ENCODE measurements at regions not wholly inside any gene's neighbourhood (a gene's known extent, or its start where the extent isn't known, plus 50 kb on each side); places are given as distances from the start of the nearest gene placed in this dataset.

DNA sequence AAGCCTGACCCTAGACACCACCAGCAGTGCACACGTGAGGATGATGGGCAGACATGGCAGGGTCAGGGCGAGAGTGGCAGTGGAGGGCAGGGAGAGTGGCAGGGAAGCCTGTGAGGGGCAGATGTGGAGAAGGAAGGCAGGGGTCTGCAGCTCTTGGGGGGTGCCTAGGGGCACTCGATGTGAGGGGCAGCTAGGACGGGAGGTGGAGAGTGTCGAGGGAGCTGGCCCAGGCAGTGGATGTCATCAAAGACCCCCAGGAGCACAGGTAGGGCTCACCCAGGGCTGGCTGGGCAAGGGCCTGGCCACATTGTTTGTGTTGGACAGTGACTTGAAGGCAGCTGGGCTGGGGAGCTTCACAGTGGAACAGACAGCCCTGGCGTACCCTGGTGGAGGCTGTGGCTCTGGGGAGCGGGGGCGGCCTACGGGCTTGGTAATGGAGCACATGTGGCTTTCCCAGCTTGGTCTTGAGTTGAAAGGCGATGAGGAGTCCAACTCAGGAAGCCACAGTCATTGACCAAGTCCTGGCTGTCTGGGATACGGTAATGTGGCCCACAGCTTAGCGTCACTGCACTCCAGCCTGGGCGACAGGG, 87.1 kb downstream of the RTP5 start:
- intact Hi-C loops (cut with micrococcal nuclease; ENCODE audit: unreplicated experiment) = no loop called here
- Histone ChIP-seq H3K4me2 (ENCODE audit: low read length) (no peak overlapping the region), H4K20me1 (ENCODE audit: insufficient read depth, low read length) (no peaks in the 10 kb centered on the region), H3K9me3 (ENCODE audit: low read length) (no peaks in the 10 kb centered on the region), H3K36me3 (ENCODE audit: insufficient read depth, low read length) (no peaks in the 10 kb centered on the region), H3K27ac (ENCODE audit: low read depth, low read length, poor library complexity, severe bottlenecking) (no peak overlapping the region), H2AFZ (ENCODE audit: low read length) (no peak overlapping the region), H3K79me2 (ENCODE audit: insufficient read depth, low read depth, low read length) (no peaks in the 10 kb centered on the region), H3K4me3 (ENCODE audit: low read depth, low read length, poor library complexity, severe bottlenecking) (no peak overlapping the region), H3K9me2 (ENCODE audit: insufficient read depth, low read length) (no peaks in the 10 kb centered on the region), H3K4me1 (ENCODE audit: insufficient read depth, low read length, poor library complexity, severe bottlenecking) (peaks cover 7% of the 10 kb centered on the region)
- no peak for TF ChIP-seq EZH2phosphoT487 (IDR thresholded peaks at IDR 0.05; ENCODE audit: borderline replicate concordance, low read depth, low read length)
- TF ChIP-seq, protein P1, sequence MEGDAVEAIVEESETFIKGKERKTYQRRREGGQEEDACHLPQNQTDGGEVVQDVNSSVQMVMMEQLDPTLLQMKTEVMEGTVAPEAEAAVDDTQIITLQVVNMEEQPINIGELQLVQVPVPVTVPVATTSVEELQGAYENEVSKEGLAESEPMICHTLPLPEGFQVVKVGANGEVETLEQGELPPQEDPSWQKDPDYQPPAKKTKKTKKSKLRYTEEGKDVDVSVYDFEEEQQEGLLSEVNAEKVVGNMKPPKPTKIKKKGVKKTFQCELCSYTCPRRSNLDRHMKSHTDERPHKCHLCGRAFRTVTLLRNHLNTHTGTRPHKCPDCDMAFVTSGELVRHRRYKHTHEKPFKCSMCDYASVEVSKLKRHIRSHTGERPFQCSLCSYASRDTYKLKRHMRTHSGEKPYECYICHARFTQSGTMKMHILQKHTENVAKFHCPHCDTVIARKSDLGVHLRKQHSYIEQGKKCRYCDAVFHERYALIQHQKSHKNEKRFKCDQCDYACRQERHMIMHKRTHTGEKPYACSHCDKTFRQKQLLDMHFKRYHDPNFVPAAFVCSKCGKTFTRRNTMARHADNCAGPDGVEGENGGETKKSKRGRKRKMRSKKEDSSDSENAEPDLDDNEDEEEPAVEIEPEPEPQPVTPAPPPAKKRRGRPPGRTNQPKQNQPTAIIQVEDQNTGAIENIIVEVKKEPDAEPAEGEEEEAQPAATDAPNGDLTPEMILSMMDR (conservative IDR thresholded peaks at IDR 0.05; ENCODE audit: low read length) = no peak
- no peak for DNase-seq (ENCODE audit: low spot score)
- ChIA-PET CTCF (ENCODE audit: unreplicated experiment) (no interaction called here), POLR2A (no interaction called here)
- BruUV-seq (replicated peaks) = no TSS peak

DNA sequence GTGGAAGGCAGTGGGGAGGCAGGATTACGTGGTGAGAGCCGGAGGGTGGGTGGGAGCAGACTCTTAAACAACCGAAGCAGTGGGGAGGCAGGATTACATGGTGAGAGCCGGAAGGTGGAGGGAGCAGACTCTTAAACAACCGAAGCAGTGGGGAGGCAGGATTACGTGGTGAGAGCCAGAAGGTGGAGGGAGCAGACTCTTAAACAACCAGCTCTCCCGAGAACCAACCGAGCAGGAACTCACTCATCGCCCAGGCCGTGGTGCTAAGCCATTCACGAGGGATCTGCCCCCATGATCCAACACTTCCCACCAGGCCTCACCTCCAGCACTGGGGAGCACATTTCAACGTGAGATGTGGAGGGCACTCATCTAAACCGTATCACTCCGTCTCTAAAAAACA, 87.7 kb downstream of the RTP5 start:
- Histone ChIP-seq H3K9me3 (ENCODE audit: low read length) (no peaks in the 10 kb centered on the region), H3K4me1 (ENCODE audit: insufficient read depth, low read length, poor library complexity, severe bottlenecking) (peaks cover 13% of the 10 kb centered on the region), H3K79me2 (ENCODE audit: insufficient read depth, low read depth, low read length) (no peaks in the 10 kb centered on the region), H3K4me3 (ENCODE audit: low read depth, low read length, poor library complexity, severe bottlenecking) (no peak overlapping the region), H3K27ac (ENCODE audit: low read depth, low read length, poor library complexity, severe bottlenecking) (no peak overlapping the region), H4K20me1 (ENCODE audit: insufficient read depth, low read length) (no peaks in the 10 kb centered on the region), H3K36me3 (ENCODE audit: insufficient read depth, low read length) (no peaks in the 10 kb centered on the region), H2AFZ (ENCODE audit: low read length) (no peak overlapping the region), H3K9me2 (ENCODE audit: insufficient read depth, low read length) (no peaks in the 10 kb centered on the region), H3K4me2 (ENCODE audit: low read length) (no peak overlapping the region)
- no peak for DNase-seq (ENCODE audit: low spot score)
- POLR2A ChIA-PET = no interaction called here
- TF ChIP-seq, protein P1 (conservative IDR thresholded peaks at IDR 0.05; ENCODE audit: low read length) = no peak
- no peak for TF ChIP-seq EZH2phosphoT487 (IDR thresholded peaks at IDR 0.05; ENCODE audit: borderline replicate concordance, low read depth, low read length)
- intact Hi-C loops (cut with micrococcal nuclease; ENCODE audit: unreplicated experiment) = no loop called here
- CTCF ChIA-PET (ENCODE audit: unreplicated experiment) = no interaction called here
- BruUV-seq (replicated peaks) = no TSS peak

DNA sequence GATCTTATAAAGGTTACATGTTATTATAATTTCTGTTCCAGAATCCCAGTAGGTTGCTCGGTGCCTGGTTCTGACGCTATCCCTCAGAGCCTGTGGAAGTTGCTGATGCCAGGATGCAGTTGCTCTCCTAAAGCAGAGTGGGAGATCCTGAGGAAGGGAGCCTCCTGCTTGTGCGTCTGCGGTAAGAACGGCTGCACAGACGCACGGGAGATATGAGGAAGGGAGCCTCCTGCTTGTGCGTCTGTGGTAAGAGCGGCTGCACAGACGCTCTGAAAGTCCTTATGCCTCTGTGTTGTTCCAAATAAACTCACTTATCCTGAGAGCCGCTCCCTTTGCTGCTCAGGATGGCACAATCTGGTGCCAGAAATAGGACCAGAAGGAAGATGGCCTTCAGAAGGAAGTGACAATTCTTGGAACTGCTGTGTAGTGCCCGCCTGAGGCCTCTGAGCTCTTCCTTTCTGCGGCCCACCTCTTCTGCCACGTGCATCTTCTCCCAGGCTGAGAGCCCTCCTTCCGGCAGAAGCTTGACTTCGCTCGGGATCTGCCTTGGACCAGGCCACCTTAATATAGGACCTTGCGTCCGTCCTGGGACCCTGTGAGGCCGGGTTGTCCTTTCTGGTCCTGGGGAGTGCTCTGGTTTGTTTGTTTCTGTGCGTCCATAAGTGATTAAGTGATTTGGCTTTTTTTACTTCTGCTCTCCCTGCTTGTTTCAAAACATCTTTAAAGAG, 89.5 kb downstream of the RTP5 start:
- ChIA-PET POLR2A (no interaction called here), CTCF (ENCODE audit: unreplicated experiment) (no interaction called here)
- Histone ChIP-seq H4K20me1 (ENCODE audit: insufficient read depth, low read length) (no peaks in the 10 kb centered on the region), H3K9me3 (ENCODE audit: low read length) (no peaks in the 10 kb centered on the region), H3K36me3 (ENCODE audit: insufficient read depth, low read length) (no peaks in the 10 kb centered on the region), H3K4me2 (ENCODE audit: low read length) (no peak overlapping the region), H3K27ac (ENCODE audit: low read depth, low read length, poor library complexity, severe bottlenecking) (no peak overlapping the region), H3K9me2 (ENCODE audit: insufficient read depth, low read length) (no peaks in the 10 kb centered on the region), H3K79me2 (ENCODE audit: insufficient read depth, low read depth, low read length) (no peaks in the 10 kb centered on the region), H2AFZ (ENCODE audit: low read length) (no peak overlapping the region), H3K4me1 (ENCODE audit: insufficient read depth, low read length, poor library complexity, severe bottlenecking) (peaks cover 31% of the 10 kb centered on the region), H3K4me3 (ENCODE audit: low read depth, low read length, poor library complexity, severe bottlenecking) (no peak overlapping the region)
- TF ChIP-seq EZH2phosphoT487 (IDR thresholded peaks at IDR 0.05; ENCODE audit: borderline replicate concordance, low read depth, low read length) = no peak
- TF ChIP-seq, protein P1 (conservative IDR thresholded peaks at IDR 0.05; ENCODE audit: low read length) = no peak
- no TSS peak for BruUV-seq (replicated peaks)
- no peak for DNase-seq (ENCODE audit: low spot score)
- intact Hi-C loops (cut with micrococcal nuclease; ENCODE audit: unreplicated experiment) = no loop called here
